Transverse colon (tissue), 3 donors: ENCODE measurements at regions not wholly inside any gene's neighbourhood (a gene's known extent, or its start where the extent isn't known, plus 50 kb on each side); places are given as distances from the start of the nearest gene placed in this dataset.

Experiments
- POLR2A ChIP-seq: fragments of 450-650 bp; IDR thresholded peaks from one replicate; pipeline ENCODE4 v1.6.1; 2016; ENCODE audit warnings: antibody characterized with exemption, mild to moderate bottlenecking, moderate library complexity
- POLR2AphosphoS5 ChIP-seq, 3 donors: sonication (generic); formaldehyde crosslinking; IDR thresholded peaks; one replicate each; pipeline ENCODE4 v1.6.1; 2016; ENCODE audit warnings: antibody characterized with exemption in 3 of 3

- TF ChIP-seq POLR2AphosphoS5 (IDR thresholded peaks at IDR 0.05): no peak
- TF ChIP-seq POLR2A: no peak
Observed at GRCh38 chr4:163988865-163989264, 494.4 kb downstream of the TMA16 start.
